ENCODE measurements at regions not wholly inside any gene's neighbourhood (a gene's known extent, or its start where the extent isn't known, plus 50 kb on each side); places are given as distances from the start of the nearest gene placed in this dataset.
A peak's percentile ranks its signal among the peaks of the same experiment; 100 is the strongest.
"Not testable (repeated sequence)": the region's sequence is repeated elsewhere in the genome, so short reads cannot be mapped to it uniquely, and the experiment has no call there.

DNA sequence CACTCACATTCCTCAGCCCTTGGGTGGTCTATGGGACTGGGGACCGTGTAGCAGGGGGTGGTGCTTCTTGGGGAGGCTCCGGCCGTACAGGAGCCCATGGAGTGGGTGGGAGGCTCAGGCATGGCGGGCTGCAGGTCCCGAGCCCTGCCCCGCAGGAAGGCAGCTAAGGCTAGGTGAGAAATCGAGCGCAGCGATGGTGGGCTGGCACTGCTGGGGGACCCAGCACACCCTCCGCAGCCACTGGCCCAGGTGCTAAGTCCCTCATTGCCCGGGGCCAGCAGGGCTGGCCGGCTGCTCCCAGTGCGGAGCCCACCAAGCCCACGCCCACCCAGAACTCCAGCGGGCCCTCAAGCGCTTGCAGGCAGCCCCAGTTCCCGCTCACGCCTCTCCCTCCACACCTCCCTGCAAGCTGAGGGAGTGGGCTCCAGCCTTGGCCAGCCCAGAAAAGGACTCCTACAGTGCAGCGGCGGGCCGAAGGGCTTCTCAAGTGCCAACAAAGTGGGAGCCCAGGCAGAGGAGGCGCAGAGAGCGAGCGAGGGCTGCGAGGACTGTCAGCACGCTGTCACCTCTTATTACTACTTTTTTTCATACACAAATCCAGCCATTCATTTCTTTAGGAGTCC is 613.3 kb upstream of the LUZP2 start:
- DNase-seq: not testable (repeated sequence)

DNA sequence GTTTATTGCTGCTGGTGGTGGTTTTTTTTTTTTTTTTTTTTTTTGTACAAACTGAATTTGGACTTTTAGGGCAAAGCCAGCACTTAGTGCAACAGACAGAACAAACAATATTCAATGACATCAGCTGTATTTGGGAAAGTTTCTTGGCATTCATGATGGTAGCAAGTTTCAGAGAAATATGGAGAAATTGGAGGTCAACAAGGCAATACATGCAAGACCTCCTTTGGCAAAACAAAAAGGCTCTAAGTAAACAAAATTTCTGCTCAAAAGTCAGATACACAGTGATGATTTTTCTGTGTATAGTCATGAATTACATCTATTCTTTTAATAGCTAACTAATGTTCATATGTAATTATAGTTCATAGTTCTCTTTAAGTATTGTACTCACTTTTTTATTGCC is 612.5 kb upstream of the LUZP2 start:
- DNase-seq: no peak

DNA sequence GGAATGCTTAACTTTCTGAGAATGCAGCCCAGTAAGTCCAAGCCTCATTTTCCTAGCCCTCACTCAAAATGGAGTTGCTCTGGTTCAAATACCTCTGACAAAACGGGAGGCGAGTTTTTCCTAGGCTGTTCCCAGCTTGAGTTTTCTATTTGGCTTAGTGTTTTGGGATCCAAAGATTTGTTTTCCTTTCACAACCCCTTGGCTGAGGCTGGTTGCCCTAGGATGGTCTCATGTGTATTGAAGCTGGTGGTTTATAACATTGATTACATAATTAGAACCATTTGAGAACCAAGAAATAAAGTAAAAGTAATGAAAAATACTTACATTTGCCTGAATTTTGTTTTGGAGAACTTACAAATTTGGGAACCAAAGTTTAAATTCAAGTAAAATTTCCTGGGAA is 611.1 kb upstream of the LUZP2 start:
- DNase-seq: no peak

DNA sequence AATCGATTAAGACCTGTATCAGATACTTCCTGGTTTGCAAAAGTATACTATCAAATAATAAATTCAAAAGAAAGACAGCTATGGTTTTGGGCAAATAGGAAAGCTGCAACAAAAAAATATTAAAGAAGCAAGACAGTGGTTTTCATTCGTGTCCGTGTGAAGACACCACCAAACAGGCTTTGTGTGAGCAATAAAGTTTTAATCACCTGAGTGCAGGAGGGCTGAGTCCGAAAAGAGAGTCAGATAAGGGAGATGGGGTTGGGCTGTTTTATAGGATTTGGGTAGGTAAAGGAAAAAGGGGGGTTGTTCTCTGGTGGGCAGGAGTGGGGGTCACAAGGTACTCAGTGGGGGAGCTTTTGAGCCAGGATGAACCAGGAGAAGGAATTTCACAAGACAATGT is 609.7 kb upstream of the LUZP2 start:
- not testable (repeated sequence) for DNase-seq

DNA sequence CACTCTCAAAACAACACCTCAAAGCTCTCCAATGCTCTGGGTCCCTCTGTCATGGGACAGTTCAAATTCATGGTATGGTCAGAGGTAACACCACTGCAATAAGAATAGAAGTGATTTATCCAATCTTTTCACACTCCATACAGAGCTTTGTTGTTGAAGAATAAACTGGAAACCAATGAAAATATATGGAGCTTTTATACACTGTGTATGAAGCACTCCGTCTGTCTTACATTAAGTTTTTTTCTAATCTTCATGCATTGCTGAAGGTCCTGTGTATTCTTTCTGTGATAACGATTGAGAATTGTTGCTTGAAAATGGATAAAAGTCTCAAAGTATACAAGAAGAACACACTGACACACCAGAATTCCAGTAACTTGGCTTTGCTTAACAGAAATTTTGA is 603.7 kb upstream of the LUZP2 start:
- no peak for DNase-seq

DNA sequence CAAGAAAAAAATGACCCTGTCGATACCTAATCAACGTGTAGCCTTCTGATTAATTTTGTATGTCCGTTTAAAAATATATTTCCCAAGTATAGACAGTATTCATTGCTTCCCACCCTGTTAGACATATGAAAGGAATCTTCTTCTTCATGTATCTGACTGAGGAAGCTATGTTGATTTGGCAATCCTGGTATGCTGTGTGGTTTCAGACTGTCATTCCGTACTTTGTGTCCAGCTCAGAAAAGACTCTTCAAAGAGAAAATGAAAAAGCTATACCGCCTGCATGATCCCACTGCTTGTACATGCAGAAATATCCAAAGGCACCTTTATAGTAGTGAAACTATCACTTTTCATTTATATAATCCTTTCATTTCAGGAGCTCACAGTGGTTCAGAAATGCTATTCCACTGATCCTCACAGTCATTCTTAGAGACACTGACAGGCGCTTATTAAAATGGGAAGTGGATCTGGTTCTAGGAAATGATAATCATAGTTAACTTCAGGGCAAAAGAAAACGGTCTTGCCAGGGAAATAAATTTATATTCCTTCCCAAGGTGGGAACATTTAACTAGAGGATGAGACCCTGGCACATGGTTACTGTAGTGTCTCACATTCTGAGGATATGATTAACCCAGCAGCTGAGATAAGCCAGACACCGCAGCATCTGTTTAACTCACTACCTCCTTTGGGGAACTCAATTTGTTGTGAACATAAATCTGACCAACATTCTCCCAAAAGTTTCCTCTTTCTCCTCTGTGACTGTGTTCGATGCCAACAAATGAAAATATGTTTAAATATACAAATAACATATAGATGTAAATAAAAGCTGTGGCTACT is 599.2 kb upstream of the LUZP2 start:
- no peak for DNase-seq

DNA sequence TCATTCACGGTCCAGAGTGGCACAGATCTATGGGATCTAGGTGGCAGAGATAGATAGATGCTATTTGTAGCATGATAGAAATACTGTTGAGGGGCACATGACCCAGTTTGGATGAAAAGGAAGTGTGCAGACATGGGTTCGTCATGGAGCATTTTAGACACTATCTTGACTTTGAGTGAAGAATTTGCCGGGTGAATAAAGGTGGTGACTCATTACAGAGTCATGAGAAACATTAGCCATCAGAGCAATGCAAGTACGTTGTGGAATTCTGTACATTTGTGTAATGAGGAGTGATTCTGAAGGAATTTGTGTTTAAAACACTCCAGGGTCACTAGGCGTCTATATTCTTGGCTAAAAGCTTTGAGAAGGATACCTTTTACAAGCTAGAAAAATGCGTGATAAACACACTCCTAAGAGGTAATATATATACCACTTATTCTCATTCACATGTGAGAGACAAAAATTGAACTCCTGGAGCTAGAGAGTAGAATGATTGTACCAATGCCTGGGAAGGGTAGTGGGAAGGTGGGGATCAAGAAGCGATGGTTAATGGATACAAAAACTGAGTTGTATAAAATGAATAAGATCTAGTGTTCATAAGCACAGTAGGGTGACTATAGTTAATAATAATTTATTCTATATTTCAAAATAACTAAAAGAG is 593.7 kb upstream of the LUZP2 start:
- no peak for DNase-seq

DNA sequence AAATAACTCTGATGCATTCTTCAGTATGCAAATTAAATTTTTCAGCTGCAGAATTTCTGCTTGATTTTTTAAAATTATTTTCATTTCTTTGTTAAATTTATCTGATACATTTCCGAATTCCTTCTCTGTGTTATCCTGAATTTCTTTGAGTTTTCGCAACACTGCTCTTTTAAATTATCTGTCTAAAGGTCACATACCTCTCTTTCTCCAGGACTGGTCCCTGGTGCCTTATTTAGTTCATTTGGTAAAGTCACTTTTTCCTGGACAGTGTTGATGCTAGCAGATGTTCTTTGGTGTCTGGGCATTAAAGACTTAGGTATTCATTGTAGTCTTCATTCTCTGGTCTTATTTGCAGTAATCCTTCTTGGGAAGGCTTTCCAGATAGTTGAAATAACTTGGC is 577.4 kb upstream of the LUZP2 start:
- no peak for DNase-seq

DNA sequence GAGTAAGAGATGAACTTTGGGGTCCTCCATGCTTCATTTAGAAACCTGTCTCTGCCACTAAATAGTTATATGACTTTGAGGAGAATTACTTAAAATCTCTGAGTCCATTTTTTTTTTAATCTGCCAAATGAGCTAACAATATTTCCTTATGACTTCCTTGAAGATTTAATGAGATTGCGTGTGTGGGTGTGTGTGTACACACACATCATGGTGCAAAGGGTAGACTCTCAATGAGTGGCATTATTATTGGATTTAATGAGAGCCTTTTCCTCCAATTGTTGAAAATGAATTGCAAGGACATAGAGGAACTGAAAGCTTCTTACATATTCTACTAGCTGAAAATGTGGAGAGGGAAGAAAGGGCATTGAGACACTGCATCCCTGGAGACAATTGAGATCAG is 573.5 kb upstream of the LUZP2 start:
- no peak for DNase-seq

DNA sequence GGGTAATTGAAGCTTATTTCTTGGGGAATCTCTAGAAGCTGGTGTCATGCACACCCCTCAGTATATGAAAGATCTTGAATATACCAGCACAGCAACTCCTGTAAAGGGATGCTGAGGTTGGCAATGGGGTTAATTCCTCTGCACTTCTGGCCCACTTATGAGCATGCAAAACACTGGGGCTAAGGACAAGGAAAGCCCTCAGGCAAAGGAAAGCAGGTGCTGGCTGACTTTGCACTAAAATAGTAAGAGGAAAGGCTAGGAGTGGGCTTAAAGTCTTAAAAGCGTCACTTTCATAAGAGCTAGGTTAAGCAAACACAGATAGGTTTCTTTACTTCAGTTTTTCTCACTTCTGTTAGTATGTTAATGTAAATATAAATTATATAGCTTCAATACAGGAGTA is 572.6 kb upstream of the LUZP2 start:
- no peak for DNase-seq

DNA sequence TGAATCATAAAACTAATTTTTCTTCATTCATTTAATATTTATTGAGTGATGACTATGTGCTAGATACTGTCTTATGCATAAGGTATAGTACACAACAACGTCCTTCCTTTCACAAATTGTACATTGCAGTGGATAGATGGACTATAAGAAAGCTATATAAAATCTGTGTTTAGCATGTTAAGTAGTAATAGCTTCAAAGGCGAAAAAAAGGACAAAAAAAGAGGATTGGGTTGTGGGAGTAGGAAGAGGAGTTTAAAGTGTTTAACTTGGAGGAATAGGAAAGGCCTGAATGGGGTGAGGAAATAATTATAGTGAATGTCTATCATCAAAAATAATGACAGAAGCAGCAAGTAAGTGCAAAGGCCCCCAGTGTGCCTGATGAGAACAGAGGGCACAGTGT is 565.4 kb upstream of the LUZP2 start:
- no peak for DNase-seq

DNA sequence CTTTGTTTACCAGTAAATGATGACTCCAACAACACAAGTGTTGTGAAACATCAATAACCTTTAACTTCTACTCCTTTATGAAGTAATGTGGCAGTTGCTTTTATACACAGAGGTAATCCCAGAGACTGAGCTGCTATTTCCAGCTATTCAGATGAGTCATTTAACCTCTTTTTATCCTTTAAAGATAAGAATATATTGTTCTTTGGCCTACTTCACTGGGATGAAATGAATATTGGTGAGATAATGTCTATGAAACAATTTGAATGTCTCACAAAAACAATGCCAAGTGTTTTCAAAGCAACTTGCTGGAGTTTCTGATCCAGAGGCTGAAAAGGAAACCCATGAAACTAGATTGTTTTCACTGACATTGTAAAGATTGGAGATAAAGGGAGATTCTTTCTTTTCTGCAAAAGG is 564.4 kb upstream of the LUZP2 start:
- no peak for DNase-seq

DNA sequence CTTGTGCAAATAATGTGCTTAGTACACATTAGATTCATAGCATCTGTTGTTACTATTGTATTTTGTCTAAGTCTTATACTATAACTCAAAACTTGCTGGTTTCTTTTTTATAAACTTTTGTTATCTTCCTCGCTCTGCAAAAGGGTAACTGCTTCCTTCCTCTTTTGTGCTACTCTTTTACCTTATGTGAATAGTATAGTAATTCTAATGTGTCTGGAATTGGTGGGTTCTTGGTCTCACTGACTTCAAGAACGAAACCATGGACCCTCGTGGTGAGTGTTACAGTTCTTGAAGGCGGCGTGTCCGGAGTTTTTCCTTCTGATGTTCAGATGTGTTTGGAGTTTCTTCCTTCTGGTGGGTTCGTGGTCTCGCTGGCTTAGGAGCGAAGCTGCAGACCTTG is 563.1 kb upstream of the LUZP2 start:
- no peak for DNase-seq

DNA sequence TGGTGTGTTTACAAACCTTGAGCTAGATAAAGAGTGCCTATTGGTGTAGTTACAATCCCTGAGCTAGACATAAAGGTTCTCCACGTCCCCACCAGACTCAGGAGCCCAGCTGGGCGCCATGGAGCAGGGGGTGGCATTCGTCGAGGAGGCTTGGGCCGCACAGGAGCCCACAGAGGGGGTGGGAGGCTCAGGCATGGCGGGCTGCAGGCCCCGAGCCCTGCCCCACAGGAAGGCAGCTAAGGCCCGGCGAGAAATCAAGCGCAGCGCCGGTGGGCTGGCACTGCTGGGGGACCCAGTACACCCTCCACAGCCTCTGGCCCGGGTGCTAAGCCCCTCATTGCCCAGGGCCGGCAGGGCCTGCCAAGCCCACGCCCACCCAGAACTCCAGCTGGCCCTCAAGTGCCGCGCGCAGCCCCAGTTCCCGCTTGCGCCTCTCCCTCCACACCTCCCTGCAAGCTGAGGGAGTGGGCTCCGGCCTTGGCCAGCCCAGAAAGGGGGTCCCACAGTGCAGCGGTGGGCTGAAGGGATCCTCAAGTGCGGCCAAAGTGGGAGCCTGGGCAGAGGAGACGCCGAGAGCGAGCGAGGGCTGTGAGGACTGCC is 562.1 kb upstream of the LUZP2 start:
- not testable (repeated sequence) for DNase-seq

DNA sequence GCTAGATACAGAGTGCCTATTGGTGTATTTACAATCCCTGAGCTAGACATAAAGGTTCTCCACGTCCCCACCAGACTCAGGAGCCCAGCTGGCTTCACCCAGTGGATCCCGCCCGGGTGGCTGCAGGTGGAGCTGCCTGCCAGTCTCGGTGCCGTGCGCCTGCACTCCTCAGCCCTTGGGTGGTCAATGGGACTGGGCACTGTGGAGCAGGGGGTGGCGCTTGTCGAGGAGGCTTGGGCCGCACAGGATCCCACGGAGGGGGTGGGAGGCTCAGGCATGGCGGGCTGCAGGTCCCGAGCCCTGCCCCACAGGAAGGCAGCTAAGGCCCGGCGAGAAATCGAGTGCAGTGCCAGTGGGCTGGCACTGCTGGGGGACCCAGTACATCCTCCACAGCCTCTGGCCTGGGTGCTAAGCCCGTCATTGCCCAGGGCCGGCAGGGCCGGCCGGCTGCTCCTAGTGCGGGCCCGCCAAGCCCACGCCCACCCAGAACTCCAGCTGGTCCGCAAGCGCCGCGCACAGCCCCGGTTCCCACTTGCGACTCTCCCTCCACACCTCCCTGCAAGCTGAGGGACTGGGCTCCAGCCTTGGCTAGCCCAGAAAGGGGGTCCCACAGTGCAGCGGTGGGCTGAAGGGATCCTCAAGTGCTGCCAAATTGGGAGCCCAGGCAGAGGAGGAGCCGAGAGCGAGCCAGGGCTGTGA is 554.6 kb upstream of the LUZP2 start:
- not testable (repeated sequence) for DNase-seq

DNA sequence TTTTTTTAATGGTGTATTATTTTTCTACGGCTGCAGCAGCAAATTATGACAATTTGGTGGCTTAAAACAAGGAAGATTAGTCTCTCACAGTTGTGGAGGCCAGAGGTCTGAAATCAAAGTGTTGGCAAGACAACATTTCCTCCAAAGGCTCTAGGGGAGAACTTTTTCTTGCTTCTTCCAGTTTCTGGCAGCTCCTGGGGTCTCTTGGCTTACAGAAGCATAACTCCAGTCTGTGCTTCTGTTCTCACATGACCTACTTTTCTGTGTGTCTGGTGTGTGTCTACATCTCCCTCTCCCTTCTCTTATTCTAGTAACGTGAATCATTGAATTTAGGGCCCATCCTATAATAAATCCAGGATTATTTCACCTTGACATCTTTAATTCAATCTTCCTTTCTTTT is 551.9 kb upstream of the LUZP2 start:
- DNase-seq: peak; percentile 3

DNA sequence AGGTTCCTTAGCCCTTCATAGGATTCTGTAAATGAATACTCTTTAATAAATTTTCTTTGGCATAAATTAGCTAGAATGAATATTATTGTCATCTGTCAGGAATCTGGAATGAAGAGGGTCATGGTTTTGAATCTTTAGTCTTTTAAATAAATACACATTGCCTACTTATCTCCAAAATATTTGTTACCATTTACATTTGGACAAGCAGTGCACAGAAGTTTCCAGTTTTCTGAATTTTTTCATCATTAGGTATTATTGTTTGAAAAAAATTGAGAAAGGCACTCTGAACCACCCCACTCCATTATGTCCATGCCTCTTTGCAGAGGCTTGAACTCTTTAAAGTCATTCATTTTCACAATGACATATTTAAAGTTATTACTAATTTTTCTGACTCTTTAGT is 549.0 kb upstream of the LUZP2 start:
- DNase-seq: no peak

DNA sequence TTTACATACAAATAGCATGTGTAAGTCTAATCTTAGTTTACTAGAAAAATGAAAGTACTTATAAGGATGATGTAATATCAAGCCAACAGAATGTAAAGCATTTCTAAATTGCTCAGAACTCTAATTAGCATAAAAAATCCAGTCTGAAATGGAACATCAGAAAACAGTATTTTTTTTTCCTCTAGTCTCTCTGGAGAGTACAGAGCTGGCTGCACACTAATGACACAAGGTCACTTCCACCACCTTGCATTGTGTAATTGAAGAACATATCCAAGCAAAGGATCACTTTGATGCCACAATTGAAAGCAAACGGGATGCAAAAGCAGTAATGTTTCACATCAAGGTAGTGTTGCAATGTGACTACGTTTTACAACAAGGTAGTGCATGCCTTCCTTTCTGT is 548.0 kb upstream of the LUZP2 start:
- no peak for DNase-seq

DNA sequence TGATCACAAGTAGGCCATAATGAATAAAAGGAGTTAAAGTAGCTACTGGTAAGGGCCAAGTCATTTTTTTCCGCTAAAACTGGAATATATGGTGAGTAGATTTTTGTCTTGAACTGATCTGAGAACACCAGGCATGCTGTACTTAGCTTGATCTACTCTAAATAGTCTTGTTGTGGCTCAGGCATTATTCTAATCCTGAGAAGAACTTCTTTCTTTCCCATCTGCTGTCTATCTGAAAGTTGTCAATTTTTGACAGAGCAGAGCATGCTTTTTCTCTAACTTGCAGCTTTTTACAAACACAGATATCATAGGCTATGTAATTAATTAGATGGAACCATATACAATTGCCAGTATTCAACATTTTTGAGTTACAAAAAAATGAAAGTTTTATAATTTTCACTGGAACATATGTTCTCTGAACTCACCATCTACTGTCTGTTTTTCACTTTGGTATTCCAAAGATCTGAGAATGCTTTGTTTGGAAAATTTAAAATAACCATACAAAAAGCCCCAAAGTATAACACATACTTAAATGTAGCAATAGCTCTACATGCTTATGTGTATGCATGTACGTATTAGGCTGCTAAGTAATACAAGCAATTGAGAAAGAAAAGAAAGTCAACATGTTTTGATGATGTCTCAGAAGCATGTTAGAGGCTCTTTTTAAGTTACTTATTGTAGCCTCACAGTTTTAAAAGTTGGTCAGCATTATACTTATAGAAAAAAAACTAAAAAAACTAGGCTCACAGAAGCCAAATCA is 542.7 kb upstream of the LUZP2 start:
- no peak for DNase-seq

DNA sequence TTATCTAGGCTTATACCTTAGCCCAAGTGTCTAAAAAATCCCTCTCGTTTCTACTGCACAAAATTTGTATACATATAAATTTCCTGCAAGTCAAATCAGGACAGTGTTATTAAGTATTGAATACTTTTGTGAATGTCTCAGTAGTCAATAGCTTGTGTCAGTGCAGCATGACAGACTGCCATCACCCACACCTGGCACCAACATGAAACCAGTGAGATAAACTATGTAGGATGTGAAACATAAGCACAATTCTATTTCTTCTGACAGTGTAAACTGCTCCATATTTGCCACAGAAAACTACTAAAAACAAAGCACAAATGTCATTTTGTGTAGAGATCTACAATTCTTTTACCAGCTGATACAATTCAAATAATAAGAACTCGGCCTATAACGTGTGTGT is 542.1 kb upstream of the LUZP2 start:
- no peak for DNase-seq

DNA sequence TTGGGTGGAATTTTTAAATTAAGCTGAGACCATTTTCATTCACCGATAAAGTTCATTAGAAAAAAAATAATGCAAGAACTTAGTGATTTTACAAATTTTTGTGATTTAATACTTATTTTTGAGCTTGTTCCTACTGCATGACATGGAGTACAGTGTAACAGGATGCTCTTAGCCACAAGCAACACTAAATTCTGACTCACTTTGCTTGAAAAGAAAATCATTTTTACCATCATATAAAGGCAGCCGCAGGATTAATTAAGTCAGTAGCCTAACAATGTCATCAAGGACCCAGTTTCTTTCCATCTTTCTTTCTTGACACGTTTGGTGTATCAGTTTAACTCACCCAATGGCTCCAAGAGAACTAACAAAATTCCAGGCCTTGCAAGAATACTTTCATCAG is 540.3 kb upstream of the LUZP2 start:
- DNase-seq: no peak

DNA sequence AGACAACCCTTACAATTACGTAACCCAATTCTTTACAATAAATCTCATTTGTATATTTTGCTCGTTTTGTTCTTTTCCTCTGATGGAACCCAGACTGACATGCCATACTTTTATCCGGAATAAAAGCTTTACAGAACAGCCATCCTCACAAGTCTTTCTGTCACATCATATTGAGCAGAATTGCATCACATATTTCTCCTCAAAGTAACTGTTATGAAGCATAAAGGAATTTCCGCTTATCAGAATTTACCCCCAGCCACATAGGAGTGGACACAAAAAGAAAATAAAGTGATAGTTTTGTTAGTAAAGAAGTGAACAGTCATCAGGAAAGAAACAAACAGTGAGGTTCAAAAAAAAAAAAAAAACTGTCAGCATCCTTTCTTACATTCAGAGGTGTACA is 539.5 kb upstream of the LUZP2 start:
- DNase-seq: no peak
